LNCAP (cell line): ENCODE measurements at regions not wholly inside any gene's neighbourhood (a gene's known extent, or its start where the extent isn't known, plus 50 kb on each side); places are given as distances from the start of the nearest gene placed in this dataset.

ENCODE experiments used
- TF ChIP-seq, protein P1 (sequence below): fragments of 450-650 bp; IDR thresholded peaks from 2 replicates; pipeline ENCODE4 v1.5.1; 2017; ENCODE audit warnings: mild to moderate bottlenecking

DNA sequence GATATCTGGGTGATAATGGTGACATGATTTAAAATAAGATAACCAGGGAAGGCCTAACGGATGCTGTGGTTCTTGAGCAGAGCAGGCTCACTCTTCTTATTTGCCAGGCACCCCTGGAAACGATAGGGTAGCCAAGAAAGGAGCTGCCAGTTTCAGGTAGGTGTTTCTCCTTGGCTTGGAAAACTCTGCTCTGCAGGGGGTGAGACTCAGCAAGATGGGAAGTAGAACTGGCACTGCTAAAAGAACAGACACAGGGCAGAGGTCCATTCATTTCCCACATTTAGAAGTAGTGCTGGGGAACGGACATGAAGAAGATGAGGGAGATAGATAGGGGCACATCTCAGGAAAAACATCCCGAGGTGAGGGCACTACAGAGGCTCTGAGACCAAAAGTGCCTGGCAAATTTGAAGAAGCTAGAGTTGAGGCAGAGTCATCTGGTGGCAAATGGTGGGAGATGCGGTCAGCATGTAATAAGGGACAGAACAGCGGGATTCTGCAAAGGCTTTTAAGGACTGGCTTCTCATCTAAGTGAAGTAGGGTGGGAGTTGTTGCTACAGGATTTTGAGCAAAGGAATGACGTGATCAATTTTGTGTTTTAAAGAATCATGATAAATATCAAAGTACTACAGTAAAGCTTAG lies 323.4 kb upstream of the PLSCR5 start:
- TF ChIP-seq, protein P1, sequence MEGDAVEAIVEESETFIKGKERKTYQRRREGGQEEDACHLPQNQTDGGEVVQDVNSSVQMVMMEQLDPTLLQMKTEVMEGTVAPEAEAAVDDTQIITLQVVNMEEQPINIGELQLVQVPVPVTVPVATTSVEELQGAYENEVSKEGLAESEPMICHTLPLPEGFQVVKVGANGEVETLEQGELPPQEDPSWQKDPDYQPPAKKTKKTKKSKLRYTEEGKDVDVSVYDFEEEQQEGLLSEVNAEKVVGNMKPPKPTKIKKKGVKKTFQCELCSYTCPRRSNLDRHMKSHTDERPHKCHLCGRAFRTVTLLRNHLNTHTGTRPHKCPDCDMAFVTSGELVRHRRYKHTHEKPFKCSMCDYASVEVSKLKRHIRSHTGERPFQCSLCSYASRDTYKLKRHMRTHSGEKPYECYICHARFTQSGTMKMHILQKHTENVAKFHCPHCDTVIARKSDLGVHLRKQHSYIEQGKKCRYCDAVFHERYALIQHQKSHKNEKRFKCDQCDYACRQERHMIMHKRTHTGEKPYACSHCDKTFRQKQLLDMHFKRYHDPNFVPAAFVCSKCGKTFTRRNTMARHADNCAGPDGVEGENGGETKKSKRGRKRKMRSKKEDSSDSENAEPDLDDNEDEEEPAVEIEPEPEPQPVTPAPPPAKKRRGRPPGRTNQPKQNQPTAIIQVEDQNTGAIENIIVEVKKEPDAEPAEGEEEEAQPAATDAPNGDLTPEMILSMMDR, result no peak

DNA sequence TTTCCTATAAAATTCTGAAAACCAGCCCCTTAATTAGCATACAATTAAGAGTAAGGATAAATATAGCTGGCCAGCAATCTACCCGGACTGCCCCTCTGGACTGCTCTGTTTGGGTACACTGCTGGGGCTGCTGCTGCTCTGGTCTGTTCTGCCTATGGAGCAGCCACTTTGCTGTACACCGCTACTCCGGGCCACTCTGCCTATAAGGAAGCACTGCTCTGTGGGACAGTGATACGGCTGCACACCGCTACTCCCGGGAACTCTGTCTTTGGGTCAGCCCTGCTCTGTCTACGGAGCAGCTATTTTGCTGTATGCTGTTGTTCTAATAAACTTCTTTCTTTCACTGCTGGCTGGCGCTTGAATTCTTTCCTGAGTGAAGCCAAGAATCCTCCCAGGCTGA lies 316.5 kb upstream of the PLSCR5 start:
- TF ChIP-seq, protein P1, result no peak

DNA sequence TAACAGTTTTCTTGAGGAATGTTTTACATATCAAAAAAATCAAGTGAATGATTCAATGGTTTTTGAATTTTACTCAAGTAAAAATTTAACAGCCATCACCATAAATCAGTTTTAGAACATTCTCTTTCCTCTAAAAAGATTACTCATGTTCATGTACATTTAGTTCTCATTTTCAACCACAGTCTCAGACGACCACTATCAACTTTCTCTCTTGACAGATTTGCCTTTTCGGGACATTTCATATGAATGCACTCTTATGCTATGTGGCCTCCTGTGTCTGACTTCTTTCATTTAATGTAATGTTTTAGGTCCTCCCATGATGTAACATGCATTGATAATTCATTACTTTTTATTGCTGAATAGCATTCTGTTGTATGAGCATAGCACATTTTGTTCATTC lies 309.3 kb upstream of the PLSCR5 start:
- TF ChIP-seq, protein P1, result no peak

DNA sequence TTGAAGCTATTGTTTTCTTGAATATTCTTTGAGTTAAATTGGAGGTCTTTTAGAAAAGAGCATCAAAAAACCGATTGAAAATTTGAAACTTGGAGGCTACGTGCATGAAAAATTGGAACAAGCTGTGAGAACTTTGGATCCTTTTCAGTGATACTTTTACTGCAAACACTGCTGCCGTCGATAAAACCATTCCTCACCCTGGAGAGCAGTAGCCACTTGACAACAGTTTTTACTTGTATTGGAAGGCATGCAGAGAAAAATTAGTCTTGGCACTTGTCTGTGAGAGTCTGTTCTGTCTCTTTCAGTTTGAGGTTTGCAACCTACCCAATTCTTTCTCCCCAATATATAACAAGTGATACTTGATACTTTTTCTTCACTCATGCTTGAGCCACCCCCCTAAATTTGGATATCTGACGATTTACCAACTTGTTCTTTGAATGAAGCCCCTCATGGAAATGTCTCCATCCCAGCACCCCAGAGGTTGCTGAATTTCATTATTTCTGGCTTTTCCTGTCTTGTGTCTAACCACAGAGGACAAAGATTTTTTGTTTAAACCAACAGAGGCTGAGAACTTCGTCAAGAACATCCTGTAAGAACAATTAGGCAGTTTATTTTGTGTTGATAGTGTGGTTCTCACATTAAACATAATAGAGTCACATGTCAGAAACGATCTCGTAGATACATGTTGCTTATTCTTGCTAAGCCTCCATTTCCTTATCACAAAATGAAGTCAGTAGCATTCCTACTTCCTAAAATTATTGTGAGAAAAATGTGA lies 307.3 kb upstream of the PLSCR5 start:
- TF ChIP-seq, protein P1, result no peak

DNA sequence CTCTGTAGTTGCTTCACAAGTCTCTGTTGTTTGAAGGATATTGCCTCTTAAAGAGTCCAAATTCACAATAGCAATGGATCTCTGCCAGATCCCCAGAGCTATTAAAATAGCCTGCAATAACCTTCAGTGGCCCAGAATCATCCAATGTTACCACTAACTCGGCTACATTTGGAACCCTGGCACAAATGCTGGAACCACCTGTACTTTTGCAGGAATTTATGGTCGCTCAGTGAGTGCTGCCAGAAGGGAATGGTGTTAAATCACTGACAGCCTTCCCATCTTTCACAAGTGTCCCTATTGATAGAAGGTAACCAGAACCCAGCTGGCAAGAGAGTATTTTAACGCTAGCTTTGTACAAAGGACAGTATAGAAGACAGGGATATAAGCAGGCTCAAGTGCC lies 298.8 kb upstream of the PLSCR5 start:
- TF ChIP-seq, protein P1, result no peak

DNA sequence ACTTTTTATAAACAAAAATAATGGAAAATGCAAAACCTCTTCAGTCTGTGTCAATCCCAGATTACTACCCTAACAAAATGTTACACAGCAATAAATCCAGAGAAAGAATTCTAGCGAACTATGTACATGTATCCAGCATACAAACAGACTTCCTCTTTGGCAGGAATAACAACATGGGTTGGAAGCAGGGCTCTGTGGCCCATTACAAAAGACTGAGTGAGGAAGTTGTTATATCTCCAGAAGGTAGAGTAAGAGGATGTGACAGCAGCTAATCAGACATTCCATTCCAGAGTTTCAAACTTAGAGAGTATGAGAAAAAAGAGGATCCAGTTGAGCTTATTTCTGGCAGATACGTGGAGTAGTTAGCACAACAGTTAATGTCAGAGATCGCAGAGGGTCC lies 294.0 kb upstream of the PLSCR5 start:
- TF ChIP-seq, protein P1, result no peak

DNA sequence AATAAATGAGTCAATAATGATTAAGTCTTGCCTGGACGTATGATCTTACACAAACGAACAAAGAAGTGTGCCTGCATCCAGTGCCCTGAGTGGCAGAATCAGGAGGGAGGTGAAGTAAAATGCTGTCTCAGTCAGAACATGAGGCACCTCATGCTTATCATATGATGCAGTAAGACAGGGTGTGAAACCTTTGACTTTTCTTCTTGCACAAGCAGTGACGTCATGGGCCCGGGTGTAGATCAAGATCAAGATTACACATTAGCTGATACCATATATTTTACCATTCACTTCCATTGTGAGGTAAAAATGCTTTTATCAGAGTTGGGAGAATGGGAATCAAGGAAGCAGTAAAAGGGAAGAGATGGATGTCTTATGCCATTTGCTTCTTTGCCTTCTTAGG lies 291.6 kb upstream of the PLSCR5 start:
- TF ChIP-seq, protein P1, result no peak
